HAP-1 (cell line): ENCODE measurements at regions not wholly inside any gene's neighbourhood (a gene's known extent, or its start where the extent isn't known, plus 50 kb on each side); places are given as distances from the start of the nearest gene placed in this dataset.

Experiments
- DNase-seq, 2 experiments: peaks; one replicate each; pipeline ENCODE4 v3.0.0-alpha.2; 2016 to 2020; ENCODE audit warnings: low spot score in 2 of 2
- H3K27me3 ChIP-seq: fragments of 250-450 bp; sonication (Bioruptor Pico); 2 replicates; pipeline ENCODE4 v1.5.1; 2020; ENCODE audit warnings: low read depth, mild to moderate bottlenecking, moderate library complexity
- H3K36me3 ChIP-seq: fragments of 250-450 bp; sonication (Bioruptor Pico); replicated peaks from 2 replicates; pipeline ENCODE4 v1.5.1; 2020; ENCODE audit warnings: mild to moderate bottlenecking
- H3K4me1 ChIP-seq: fragments of 250-450 bp; sonication (Bioruptor Pico); 2 replicates; pipeline ENCODE4 v1.5.1; 2020; ENCODE audit warnings: mild to moderate bottlenecking
- H3K4me3 ChIP-seq: fragments of 250-450 bp; sonication (Bioruptor Pico); 2 replicates; pipeline ENCODE4 v1.5.1; 2020; ENCODE audit warnings: mild to moderate bottlenecking, moderate library complexity
- H3K9me3 ChIP-seq: fragments of 250-450 bp; sonication (Bioruptor Pico); 2 replicates; pipeline ENCODE4 v1.5.1; 2020; ENCODE audit warnings: mild to moderate bottlenecking, moderate library complexity
- in situ Hi-C: fragments of 300-500 bp; cut with MboI; formaldehyde crosslinking; loops from 3 replicates; pipeline ENCODE4 v1.14.3; 2020; ENCODE audit warnings: low sequenced_read_pairs, inconsistent platforms, mixed read lengths

DNA sequence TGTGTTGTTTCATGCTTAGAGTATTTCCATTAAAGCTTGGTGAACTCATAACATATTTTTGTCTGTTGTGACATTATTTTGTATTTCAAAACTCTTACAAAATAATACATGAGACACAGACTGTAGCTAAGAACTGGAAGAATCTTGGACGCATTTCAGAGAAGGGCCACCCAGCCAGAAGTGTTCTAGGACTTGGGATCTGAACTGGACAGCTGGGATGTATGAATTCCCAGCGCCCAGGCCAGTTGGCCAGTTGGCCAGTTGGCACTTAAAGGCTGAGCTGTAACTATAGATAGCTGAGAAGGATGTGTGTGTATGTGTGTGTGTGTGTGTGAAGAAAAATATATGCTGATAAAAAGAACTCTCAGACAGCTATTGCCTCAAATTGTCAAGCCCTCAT lies 193.4 kb upstream of the GPR101 start:
- Histone ChIP-seq H3K4me1 (no peaks in the 10 kb centered on the region), H3K9me3 (no peaks in the 10 kb centered on the region; the same call in 1 of the 2 replicates), H3K36me3 (no peaks in the 10 kb centered on the region), H3K27me3 (peaks cover 5% of the 10 kb centered on the region), H3K4me3 (no peak overlapping the region)
- DNase-seq = no peak
- in situ Hi-C loops = no loop called here

DNA sequence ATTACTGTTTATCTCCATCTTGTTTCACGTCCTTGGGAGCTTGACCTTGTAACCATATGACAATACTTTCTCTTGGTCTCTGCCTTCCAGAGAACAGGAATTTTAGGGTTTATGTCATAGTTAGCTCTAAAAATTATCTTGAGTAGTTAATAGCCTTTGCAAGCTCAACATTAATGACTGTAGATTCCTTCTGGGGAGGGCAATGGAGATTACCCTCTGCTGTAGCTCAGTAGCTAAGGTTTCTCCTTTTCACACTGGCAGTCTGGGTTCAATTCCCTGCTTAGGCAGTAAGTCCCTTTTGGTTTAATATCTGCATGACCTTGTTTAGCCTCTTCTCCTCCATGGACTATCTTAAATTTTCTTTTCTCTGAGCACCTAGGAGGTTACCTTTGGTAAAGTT lies 181.7 kb upstream of the GPR101 start:
- H3K36me3 ChIP-seq = no peaks in the 10 kb centered on the region
- no peak for DNase-seq
- in situ Hi-C loops = no loop called here
- H3K4me1 ChIP-seq = no peaks in the 10 kb centered on the region
- H3K9me3 ChIP-seq = no peaks in the 10 kb centered on the region
- H3K4me3 ChIP-seq = no peak overlapping the region
- no peaks in the 10 kb centered on the region for H3K27me3 ChIP-seq

DNA sequence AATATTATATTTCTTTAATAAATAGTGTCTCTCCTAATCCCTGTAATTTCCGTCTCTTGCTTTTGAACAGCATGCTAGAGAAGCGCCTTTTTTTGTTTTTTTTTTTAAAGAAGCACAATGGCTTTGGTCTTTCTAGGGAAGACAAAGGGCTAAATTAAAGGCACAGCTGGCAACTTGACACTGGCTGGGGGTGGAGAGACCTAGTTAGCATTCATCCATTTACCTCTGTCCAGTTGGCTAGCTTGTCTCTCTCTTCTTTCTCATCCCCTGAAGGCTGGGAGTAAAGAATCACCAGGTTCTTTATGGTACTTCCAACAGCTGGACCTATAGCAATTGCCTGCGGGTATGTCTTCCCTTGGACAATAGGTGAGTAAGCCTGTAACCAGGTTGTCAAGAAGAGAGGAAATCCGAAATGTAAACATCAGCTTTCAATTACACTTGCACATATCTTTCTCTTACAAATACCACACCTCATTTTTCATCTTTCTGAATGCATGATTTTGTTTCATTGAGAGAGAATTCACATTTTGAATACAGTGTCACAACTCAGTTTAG lies 178.4 kb upstream of the GPR101 start:
- in situ Hi-C loops = no loop called here
- Histone ChIP-seq H3K4me3 (no peak overlapping the region), H3K27me3 (no peaks in the 10 kb centered on the region; the same call in 1 of the 2 replicates), H3K4me1 (no peaks in the 10 kb centered on the region), H3K9me3 (no peaks in the 10 kb centered on the region), H3K36me3 (no peaks in the 10 kb centered on the region)
- peak; percentile 45 for DNase-seq

DNA sequence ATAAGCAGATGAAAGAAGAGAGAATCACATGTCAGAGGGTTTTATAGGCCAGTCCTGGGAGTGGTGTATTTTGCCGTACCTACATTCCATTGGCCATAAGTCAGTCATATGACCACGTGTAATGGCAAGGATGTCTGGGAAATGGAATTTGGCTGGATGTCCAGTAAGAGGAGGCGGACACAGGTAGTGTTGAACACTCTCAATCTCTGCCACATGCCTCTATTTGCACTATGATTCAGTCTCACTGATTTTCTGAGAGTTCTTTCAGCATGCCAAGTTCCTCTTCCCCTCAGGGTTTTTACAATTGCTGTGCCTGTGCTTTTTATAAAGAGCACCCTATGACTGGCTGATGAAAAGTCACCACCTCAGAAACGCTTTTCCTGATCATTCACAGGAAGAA lies 164.2 kb upstream of the GPR101 start:
- Histone ChIP-seq H3K4me1 (no peaks in the 10 kb centered on the region), H3K9me3 (no peaks in the 10 kb centered on the region), H3K36me3 (no peaks in the 10 kb centered on the region), H3K27me3 (peaks cover 2% of the 10 kb centered on the region; the same call in 1 of the 2 replicates), H3K4me3 (no peak overlapping the region)
- in situ Hi-C loops = loop anchor here (10.0 kb wide), 1 partner anchor 243 kb away; no protein-coding TSS in a partner anchor
- DNase-seq = no peak

DNA sequence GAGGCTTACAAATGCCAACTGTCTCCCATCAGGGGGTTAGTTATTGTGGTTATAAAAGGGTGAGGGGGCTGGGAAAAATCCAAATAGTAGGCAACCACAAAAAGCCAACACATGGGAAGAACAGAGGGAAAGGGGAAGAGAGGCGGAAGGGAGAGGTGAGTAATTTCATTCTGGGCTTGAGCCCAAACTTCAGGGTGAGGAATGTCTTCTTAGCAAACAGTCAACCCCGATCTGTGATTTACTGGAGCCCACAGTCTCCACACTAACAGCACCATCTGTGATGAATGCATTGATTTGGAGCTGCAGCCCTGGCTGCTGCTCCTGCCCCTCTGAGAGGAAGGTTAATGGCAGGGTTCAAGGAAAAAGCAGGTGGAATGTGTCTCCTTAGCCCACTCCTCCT lies 162.2 kb upstream of the GPR101 start:
- H3K9me3 ChIP-seq = no peaks in the 10 kb centered on the region
- H3K4me1 ChIP-seq = no peaks in the 10 kb centered on the region
- H3K27me3 ChIP-seq = peaks cover 4% of the 10 kb centered on the region; the same call in 1 of the 2 replicates
- DNase-seq = no peak
- in situ Hi-C loops = loop anchor here (10.0 kb wide), 1 partner anchor 241 kb away; no protein-coding TSS in a partner anchor
- no peaks in the 10 kb centered on the region for H3K36me3 ChIP-seq
- no peak overlapping the region for H3K4me3 ChIP-seq

DNA sequence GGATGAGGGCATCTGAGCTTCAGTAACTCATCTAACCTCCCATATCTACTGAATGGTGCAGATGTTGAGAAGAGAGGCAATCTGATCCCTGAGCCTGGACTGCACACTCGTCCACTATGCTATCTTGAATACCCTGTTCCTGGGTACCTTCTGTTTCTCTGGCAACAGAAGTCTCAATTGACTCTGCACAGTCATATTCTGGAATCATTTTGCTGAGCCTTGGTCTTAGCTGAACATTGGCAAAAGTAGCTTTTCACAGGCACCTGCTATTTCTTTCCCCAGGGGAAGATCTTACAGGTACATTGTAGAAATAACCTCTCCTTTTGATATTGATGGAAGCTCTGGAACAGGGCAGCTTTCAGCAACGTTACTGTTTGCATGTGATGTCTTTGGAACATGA lies 161.5 kb upstream of the GPR101 start:
- no peaks in the 10 kb centered on the region for H3K9me3 ChIP-seq
- in situ Hi-C loops = loop anchor here (10.0 kb wide), 1 partner anchor 240 kb away; no protein-coding TSS in a partner anchor
- no peak overlapping the region for H3K4me3 ChIP-seq
- H3K4me1 ChIP-seq = no peaks in the 10 kb centered on the region
- H3K36me3 ChIP-seq = no peaks in the 10 kb centered on the region
- peaks cover 4% of the 10 kb centered on the region; the same call in 1 of the 2 replicates for H3K27me3 ChIP-seq
- DNase-seq = no peak

DNA sequence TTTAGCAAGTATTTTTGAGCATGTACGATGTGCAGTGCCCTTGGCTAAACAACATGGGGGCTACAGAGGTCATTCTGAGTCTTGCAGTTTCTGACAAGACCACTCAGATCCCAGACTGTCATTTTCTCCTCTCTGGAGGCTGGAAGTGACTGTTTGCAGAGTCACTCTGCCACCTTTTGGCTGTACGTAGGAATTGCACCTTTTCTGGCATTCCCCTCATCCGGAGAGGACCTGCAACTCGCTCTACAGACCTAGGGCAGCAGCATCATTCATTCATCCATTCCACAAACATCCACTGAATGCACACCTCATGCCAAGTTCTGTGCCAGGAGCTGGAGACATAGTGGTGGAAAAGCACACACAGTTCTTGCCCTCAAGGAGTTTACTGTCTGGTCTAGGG lies 160.4 kb upstream of the GPR101 start:
- Histone ChIP-seq H3K4me1 (no peaks in the 10 kb centered on the region), H3K4me3 (no peak overlapping the region), H3K36me3 (no peaks in the 10 kb centered on the region), H3K9me3 (no peaks in the 10 kb centered on the region), H3K27me3 (peaks cover 4% of the 10 kb centered on the region; the same call in 1 of the 2 replicates)
- peak; percentile 55 to 68 for DNase-seq
- in situ Hi-C loops = loop anchor here (10.0 kb wide), 1 partner anchor 239 kb away; no protein-coding TSS in a partner anchor

DNA sequence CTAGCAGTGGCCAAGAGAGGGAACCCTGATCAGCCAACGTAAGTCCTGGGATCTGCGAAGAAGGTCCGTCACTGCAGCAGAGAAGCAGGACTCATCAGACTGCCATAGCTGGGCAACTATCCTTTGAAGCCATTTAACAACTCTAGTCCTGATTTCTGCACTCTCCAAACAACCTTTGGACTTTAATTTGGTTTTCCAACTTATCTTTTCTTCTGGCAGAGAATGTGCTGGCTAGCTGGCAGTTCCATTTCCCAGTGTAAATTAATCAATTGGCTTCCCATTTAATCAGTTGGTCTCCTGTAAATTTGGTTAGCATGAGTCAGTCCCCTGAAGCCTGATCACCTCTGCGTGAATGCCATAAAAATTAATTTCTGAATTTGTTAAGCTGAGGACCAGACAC lies 153.7 kb upstream of the GPR101 start:
- H3K4me1 ChIP-seq = no peaks in the 10 kb centered on the region
- no peaks in the 10 kb centered on the region for H3K36me3 ChIP-seq
- DNase-seq = no peak
- H3K9me3 ChIP-seq = no peaks in the 10 kb centered on the region
- in situ Hi-C loops = no loop called here
- H3K27me3 ChIP-seq = peaks cover 4% of the 10 kb centered on the region; the same call in 1 of the 2 replicates
- H3K4me3 ChIP-seq = no peak overlapping the region

DNA sequence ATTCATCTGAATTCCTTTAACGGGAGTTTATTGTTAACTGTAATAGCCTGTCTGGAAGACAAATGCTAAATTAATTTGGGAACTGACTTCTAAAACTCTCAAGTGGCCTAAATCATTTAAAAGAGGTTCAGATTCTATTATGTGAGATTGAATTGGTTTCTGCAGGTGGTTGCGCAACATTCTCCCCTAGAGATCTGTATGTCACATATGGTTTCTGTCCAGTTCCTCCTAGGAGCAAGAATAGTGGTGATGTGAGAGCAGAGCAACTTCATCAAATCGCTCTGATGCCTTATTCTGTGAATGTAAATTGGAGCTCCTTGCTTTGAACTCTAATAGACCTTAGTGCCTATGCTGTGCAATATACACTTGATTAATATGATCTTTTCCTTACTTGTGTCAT lies 144.6 kb upstream of the GPR101 start:
- in situ Hi-C loops = no loop called here
- H3K4me3 ChIP-seq = no peak overlapping the region

DNA sequence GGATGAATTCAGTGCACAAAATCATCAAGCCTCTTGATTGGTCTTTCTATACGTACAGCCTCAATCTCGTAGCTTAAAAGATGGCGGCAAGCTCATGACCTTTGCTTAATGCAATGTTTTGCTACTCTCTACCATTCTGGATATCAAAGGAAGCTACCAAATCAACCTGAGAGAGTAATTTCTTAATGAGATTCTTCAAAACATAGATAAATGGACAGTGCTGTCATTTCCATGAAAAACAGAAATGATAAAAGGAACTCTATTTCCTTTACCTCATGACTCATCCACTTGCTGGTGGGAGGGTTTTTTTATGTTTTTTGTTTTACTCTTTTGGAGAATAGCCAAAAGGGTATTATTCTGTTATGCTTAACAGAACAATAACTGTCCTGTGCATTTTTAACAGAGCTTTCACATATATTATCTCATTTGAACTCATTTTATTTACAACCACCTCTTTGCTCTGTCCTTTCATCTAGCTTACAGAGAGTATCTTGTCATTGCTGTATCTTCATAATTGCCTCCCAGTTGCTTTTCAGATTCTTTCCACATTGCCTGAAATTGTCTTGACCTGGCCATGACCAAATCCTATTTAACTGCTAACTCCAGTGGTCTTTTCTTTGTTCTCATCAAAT lies 138.6 kb upstream of the GPR101 start:
- Histone ChIP-seq H3K27me3 (peaks cover 27% of the 10 kb centered on the region), H3K4me1 (no peaks in the 10 kb centered on the region), H3K9me3 (no peaks in the 10 kb centered on the region), H3K4me3 (no peak overlapping the region), H3K36me3 (no peaks in the 10 kb centered on the region)
- DNase-seq = no peak
- in situ Hi-C loops = no loop called here

More for the DNA sequence above, 144.6 kb upstream of the GPR101 start:
- H3K4me1 ChIP-seq = no peaks in the 10 kb centered on the region
- no peaks in the 10 kb centered on the region for H3K9me3 ChIP-seq
- no peak for DNase-seq
- no peaks in the 10 kb centered on the region for H3K36me3 ChIP-seq
- peaks cover 7% of the 10 kb centered on the region for H3K27me3 ChIP-seq

DNA sequence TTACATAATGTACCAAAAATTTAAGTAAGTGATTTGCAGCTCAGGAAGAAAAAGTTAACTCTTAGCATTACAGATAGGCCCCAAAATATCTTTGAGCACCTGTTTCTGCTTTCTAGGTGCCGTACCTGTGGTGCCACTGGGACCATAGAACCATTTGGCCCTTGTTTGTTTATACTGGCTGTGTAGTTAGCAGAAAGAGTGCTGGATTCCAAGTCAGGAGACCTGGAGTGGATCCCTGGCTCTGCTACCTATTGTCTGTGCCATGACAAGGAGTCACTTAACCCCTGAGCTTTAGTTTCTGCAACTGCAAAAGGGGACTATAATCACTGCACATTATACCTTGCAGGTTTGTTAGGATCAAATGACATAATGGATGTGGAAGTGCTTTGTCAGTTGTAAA lies 137.8 kb upstream of the GPR101 start:
- H3K4me3 ChIP-seq = no peak overlapping the region
- DNase-seq = no peak
- peaks cover 27% of the 10 kb centered on the region for H3K27me3 ChIP-seq
- H3K4me1 ChIP-seq = no peaks in the 10 kb centered on the region
- no peaks in the 10 kb centered on the region for H3K36me3 ChIP-seq
- H3K9me3 ChIP-seq = no peaks in the 10 kb centered on the region
- in situ Hi-C loops = no loop called here

DNA sequence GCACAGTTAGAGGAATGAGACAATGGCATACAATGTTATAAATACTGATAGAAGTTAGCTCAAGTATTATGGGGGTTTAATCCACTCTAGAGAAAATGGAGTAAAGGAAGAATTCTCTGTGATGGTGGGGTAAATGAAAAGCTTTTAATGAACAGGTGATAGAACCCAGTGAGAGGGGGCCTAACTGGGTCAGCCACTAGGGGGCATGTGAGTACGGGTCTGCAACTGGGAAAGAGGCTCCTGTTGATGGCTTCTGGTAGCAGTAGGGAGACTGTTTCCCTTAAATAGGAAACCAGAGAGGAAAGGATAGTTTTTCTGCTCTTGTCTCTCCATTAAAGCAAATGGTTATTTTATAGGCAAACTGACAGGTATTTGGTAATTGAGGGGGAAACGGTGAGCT lies 132.8 kb upstream of the GPR101 start:
- Histone ChIP-seq H3K4me3 (no peak overlapping the region), H3K4me1 (no peaks in the 10 kb centered on the region), H3K27me3 (peaks cover 20% of the 10 kb centered on the region), H3K36me3 (no peaks in the 10 kb centered on the region), H3K9me3 (no peaks in the 10 kb centered on the region)
- peak in 1 of 2 experiments; percentile 67 for DNase-seq
- in situ Hi-C loops = no loop called here

DNA sequence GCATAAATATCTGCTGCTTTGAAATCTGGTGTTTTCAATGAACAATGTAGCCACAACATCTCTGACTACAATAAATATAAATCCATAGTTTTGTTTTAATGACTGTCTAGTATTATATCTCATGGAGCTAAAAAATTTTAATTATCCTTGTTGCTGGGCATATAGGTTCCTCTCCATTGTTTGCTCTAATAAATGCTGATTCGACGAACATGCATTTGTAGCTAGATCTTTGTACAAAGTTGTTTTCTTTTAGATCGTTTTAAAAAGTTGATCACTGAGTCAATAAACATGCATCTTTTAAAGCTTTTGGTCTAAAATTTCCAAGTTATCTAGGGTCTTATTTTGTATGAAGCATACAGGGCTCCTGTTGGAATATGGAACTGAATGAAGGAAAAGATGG lies 130.5 kb upstream of the GPR101 start:
- in situ Hi-C loops = no loop called here

DNA sequence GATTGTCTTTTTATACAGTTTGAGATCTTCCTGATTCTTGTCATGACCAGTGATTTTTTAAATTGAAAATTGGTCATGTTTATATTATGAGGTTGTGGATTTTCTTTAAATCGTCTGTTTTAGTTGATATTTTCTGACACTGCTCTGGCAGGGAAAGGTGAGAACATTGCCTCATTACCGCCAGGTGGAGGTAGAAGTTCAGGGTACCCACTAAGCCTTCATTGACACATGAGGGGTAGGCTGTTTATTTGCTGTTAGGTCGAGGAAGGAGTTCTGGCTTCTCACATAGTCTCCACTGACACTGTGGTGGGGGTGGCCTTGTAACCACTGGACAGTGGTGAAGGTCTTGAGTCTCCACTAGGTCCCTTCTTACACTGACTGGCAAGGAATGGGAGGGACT lies 117.6 kb upstream of the GPR101 start:
- Histone ChIP-seq H3K4me1 (no peaks in the 10 kb centered on the region), H3K27me3 (peaks cover 14% of the 10 kb centered on the region), H3K4me3 (no peak overlapping the region), H3K9me3 (no peaks in the 10 kb centered on the region), H3K36me3 (no peaks in the 10 kb centered on the region)
- in situ Hi-C loops = no loop called here
- no peak for DNase-seq

More for the DNA sequence above, 130.5 kb upstream of the GPR101 start:
- no peak overlapping the region for H3K4me3 ChIP-seq
- no peaks in the 10 kb centered on the region for H3K36me3 ChIP-seq
- DNase-seq = no peak
- H3K4me1 ChIP-seq = no peaks in the 10 kb centered on the region
- H3K9me3 ChIP-seq = no peaks in the 10 kb centered on the region
- peaks cover 9% of the 10 kb centered on the region for H3K27me3 ChIP-seq
